HEK293 (cell line): ENCODE measurements at regions not wholly inside any gene's neighbourhood (a gene's known extent, or its start where the extent isn't known, plus 50 kb on each side); places are given as distances from the start of the nearest gene placed in this dataset.
"Not testable (repeated sequence)": the region's sequence is repeated elsewhere in the genome, so short reads cannot be mapped to it uniquely, and the experiment has no call there.

Source experiments
- MEIS1 ChIP-seq: sonication (generic); formaldehyde crosslinking; IDR thresholded peaks from 2 replicates; pipeline ENCODE4 v1.8.1; 2022; ENCODE audit warnings: missing genetic modification reagents, mild to moderate bottlenecking, borderline replicate concordance
- OVOL3 ChIP-seq: fragments of 450-650 bp; formaldehyde crosslinking; IDR thresholded peaks from 2 replicates; pipeline ENCODE4 v1.5.1; 2016; ENCODE audit warnings: missing biosample characterization, missing genetic modification characterization
- SCRT2 ChIP-seq: fragments of 450-650 bp; formaldehyde crosslinking; IDR thresholded peaks from 2 replicates; pipeline ENCODE4 v1.5.1; 2016; ENCODE audit warnings: missing biosample characterization, missing genetic modification characterization
- SETDB1 ChIP-seq: IDR thresholded peaks from one replicate; pipeline ENCODE4 v1.6.1; 2017; ENCODE audit warnings: mild to moderate bottlenecking, low read length, moderate library complexity, mixed read lengths; ENCODE audit not compliant: insufficient read length
- ZBTB8A ChIP-seq: fragments of 450-650 bp; formaldehyde crosslinking; IDR thresholded peaks from 2 replicates; pipeline ENCODE4 v1.5.1; 2016; ENCODE audit warnings: missing biosample characterization, missing genetic modification characterization
- ZNF274 ChIP-seq, 2 experiments: fragments of 200-500 bp in 1 of 2; fragments of 450-650 bp in 1 of 2; sonication (Bioruptor generic) in 1 of 2; formaldehyde crosslinking in 1 of 2; IDR thresholded peaks; 2 replicates each; pipeline versions ENCODE4 v1.5.1 to v1.6.1; 2014 to 2016; ENCODE audit warnings: borderline replicate concordance in 1 of 2, inconsistent platforms in 1 of 2, low read length in 1 of 2, missing biosample characterization in 1 of 2, missing genetic modification characterization in 1 of 2
- TF ChIP-seq, protein P1 (sequence below): fragments of 450-650 bp; formaldehyde crosslinking; IDR thresholded peaks from 2 replicates; pipeline ENCODE4 v1.5.1; 2016; ENCODE audit warnings: missing biosample characterization, missing genetic modification characterization
- TF ChIP-seq, protein P2 (sequence below): fragments of 450-650 bp; formaldehyde crosslinking; IDR thresholded peaks from 2 replicates; pipeline ENCODE4 v1.5.1; 2016; ENCODE audit warnings: missing biosample characterization, missing genetic modification characterization
- TF ChIP-seq, protein P3 (sequence below): fragments of 450-650 bp; formaldehyde crosslinking; IDR thresholded peaks from 2 replicates; pipeline ENCODE4 v1.5.1; 2016; ENCODE audit warnings: missing biosample characterization, missing genetic modification characterization

DNA sequence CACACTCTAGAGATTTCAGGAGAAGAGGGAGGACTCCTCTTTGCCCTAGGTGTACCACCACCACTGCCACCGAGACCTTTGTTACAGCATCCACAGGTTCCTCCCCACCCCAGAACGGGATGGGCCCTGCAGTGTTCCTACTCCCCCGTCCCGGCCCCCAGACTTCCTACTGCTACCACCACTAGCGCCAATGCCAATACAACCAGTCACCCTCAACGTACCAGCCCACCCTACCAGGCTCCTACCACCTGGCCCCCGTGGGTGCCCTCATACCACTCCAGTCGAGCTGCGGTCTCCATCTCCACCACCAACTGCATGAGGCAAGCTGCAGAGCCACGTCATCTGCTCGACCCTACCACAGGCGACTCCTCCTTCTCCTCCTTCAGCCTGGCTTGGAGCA lies 437.1 kb upstream of the ZNF337 start:
- TF ChIP-seq, protein P1, sequence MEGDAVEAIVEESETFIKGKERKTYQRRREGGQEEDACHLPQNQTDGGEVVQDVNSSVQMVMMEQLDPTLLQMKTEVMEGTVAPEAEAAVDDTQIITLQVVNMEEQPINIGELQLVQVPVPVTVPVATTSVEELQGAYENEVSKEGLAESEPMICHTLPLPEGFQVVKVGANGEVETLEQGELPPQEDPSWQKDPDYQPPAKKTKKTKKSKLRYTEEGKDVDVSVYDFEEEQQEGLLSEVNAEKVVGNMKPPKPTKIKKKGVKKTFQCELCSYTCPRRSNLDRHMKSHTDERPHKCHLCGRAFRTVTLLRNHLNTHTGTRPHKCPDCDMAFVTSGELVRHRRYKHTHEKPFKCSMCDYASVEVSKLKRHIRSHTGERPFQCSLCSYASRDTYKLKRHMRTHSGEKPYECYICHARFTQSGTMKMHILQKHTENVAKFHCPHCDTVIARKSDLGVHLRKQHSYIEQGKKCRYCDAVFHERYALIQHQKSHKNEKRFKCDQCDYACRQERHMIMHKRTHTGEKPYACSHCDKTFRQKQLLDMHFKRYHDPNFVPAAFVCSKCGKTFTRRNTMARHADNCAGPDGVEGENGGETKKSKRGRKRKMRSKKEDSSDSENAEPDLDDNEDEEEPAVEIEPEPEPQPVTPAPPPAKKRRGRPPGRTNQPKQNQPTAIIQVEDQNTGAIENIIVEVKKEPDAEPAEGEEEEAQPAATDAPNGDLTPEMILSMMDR (tag by site-specific recombination), result not testable (repeated sequence)
- TF ChIP-seq, protein P2, sequence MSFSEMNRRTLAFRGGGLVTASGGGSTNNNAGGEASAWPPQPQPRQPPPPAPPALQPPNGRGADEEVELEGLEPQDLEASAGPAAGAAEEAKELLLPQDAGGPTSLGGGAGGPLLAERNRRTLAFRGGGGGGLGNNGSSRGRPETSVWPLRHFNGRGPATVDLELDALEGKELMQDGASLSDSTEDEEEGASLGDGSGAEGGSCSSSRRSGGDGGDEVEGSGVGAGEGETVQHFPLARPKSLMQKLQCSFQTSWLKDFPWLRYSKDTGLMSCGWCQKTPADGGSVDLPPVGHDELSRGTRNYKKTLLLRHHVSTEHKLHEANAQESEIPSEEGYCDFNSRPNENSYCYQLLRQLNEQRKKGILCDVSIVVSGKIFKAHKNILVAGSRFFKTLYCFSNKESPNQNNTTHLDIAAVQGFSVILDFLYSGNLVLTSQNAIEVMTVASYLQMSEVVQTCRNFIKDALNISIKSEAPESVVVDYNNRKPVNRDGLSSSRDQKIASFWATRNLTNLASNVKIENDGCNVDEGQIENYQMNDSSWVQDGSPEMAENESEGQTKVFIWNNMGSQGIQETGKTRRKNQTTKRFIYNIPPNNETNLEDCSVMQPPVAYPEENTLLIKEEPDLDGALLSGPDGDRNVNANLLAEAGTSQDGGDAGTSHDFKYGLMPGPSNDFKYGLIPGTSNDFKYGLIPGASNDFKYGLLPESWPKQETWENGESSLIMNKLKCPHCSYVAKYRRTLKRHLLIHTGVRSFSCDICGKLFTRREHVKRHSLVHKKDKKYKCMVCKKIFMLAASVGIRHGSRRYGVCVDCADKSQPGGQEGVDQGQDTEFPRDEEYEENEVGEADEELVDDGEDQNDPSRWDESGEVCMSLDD (tag by site-specific recombination), result not testable (repeated sequence)
- TF ChIP-seq MEIS1 (CRISPR knock-in tag); ZBTB8A; SETDB1; ZNF274 (IDR thresholded peaks at IDR 0.05; ENCODE audit: low read length); ZNF274 (tag by site-specific recombination; IDR thresholded peaks at IDR 0.05; ENCODE audit: borderline replicate concordance); SCRT2 (tag by site-specific recombination); OVOL3 (tag by site-specific recombination): not testable (repeated sequence)
- TF ChIP-seq, protein P3, sequence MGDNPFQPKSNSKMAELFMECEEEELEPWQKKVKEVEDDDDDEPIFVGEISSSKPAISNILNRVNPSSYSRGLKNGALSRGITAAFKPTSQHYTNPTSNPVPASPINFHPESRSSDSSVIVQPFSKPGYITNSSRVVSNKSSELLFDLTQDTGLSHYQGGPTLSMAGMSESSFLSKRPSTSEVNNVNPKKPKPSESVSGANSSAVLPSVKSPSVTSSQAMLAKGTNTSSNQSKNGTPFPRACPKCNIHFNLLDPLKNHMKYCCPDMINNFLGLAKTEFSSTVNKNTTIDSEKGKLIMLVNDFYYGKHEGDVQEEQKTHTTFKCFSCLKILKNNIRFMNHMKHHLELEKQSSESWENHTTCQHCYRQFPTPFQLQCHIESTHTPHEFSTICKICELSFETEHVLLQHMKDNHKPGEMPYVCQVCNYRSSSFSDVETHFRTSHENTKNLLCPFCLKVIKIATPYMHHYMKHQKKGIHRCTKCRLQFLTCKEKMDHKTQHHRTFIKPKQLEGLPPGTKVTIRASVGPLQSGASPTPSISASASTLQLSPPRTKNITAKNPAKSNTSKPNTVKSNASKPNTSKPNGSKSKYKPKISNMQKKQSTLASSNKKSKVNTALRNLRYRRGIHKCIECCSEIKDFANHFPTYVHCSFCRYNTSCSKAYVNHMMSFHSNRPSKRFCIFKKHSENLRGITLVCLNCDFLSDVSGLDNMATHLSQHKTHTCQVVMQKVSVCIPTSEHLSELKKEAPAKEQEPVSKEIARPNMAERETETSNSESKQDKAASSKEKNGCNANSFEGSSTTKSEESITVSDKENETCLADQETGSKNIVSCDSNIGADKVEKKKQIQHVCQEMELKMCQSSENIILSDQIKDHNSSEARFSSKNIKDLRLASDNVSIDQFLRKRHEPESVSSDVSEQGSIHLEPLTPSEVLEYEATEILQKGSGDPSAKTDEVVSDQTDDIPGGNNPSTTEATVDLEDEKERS (tag by site-specific recombination), result not testable (repeated sequence)
